Neural crest cell (in vitro differentiated cells): ENCODE measurements at regions not wholly inside any gene's neighbourhood (a gene's known extent, or its start where the extent isn't known, plus 50 kb on each side); places are given as distances from the start of the nearest gene placed in this dataset.

Experiments used
- DNase-seq: peaks from one replicate; pipeline ENCODE4 v3.0.0; 2021; ENCODE audit warnings: low read depth, mixed read lengths, low spot score
- H3K27ac Mint-ChIP-seq: one replicate; pipeline ENCODE4 v1.8.0; 2021; ENCODE audit warnings: mild to moderate bottlenecking, mixed read lengths; ENCODE audit not compliant: unreplicated experiment
- H3K27me3 Mint-ChIP-seq: 2 replicates; pipeline ENCODE4 v1.8.0; 2021; ENCODE audit warnings: low read depth, mild to moderate bottlenecking, mixed read lengths
- H3K36me3 Mint-ChIP-seq: 2 replicates; pipeline ENCODE4 v1.8.0; 2021; ENCODE audit warnings: low read depth, mild to moderate bottlenecking, mixed read lengths
- H3K4me1 Mint-ChIP-seq: 2 replicates; pipeline ENCODE4 v1.8.0; 2021; ENCODE audit warnings: mixed read lengths
- H3K4me3 Mint-ChIP-seq: one replicate; pipeline ENCODE4 v1.8.0; 2021; ENCODE audit warnings: mild to moderate bottlenecking, mixed read lengths
- H3K9me3 Mint-ChIP-seq: 2 replicates; pipeline ENCODE4 v1.8.0; 2021; ENCODE audit warnings: mixed read lengths
- CTCF ChIP-seq: fragments of 200-600 bp; sonication (generic); conservative IDR thresholded peaks from 2 replicates; pipeline ENCODE4 v1.5.0; 2021; ENCODE audit warnings: antibody characterized with exemption, mild to moderate bottlenecking

- no peaks in the 10 kb centered on the region for H3K9me3 Mint-ChIP-seq
- H3K4me3 Mint-ChIP-seq, result no peak overlapping the region
- no peak for DNase-seq
- no peaks in the 10 kb centered on the region for H3K27me3 Mint-ChIP-seq
- no peak overlapping the region for H3K27ac Mint-ChIP-seq
- no peak for TF ChIP-seq CTCF
- peaks cover 5% of the 10 kb centered on the region for H3K4me1 Mint-ChIP-seq
- H3K36me3 Mint-ChIP-seq, result no peaks in the 10 kb centered on the region
Observed at GRCh38 chrX:42606591-42606990, 171.4 kb downstream of the PPP1R2C start.

DNA sequence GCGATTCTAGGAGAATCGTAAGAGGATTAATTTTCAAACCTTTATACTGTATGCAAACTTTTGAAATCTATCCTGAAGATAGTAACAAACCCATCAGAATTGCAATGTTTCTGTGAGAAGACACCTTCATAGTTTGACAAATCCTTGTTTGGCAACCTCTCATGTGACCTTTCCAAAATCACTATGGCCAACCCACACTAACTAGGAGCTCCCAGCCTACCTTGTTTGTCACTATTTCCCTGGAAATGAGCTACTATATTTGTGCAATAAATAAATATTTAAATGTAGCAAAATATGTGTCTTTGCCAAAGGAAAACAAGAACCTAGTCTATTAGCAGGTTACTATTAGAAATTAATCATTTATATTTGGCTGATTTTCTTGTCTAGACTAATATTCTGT lies 173.7 kb downstream of the PPP1R2C start:
- no peak for TF ChIP-seq CTCF
- no peak for DNase-seq
- Mint-ChIP-seq H3K36me3 (no peaks in the 10 kb centered on the region), H3K27me3 (no peaks in the 10 kb centered on the region), H3K4me3 (no peak overlapping the region), H3K27ac (no peak overlapping the region), H3K9me3 (no peaks in the 10 kb centered on the region), H3K4me1 (peaks cover 5% of the 10 kb centered on the region)

DNA sequence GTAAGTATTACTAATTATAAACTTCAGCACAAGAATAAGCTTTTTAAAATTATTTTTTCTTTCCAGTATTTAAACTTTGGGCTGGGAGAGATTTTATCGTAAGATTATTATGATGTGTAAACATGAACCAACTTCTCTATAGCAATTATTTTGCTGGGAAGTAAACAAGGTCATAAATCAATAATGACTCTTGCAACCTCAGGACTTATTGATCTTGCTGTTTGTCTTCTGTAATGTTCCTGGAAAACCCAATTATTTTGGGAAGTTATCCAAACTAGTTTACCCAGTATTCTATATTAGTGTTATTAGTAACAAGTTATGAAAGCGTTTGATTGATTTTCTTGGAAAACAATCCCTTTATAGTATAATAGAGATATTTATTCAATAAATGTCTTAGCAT lies 174.9 kb downstream of the PPP1R2C start:
- Mint-ChIP-seq H3K4me1 (peaks cover 5% of the 10 kb centered on the region), H3K27ac (no peak overlapping the region), H3K36me3 (no peaks in the 10 kb centered on the region), H3K4me3 (no peak overlapping the region), H3K27me3 (no peaks in the 10 kb centered on the region), H3K9me3 (no peaks in the 10 kb centered on the region)
- no peak for DNase-seq
- TF ChIP-seq CTCF, result no peak

DNA sequence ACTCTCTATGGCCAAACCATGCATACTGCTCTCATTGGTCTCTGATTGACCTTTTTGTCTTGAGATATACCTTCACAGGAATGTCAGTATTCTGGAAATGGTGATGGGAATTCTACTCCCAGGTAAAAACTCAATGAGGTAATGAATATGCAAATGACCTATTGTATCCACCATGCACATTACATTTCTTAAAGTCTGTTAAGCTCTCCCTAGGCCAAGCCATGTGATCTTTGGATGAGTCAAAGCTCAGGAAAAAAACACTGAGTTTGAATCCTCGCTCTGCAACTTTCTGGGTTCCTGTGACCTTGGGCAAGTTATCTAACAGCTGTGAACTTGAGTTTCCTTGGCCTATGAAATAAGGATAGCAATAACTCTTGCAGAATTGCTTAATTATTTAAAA lies 175.4 kb downstream of the PPP1R2C start:
- Mint-ChIP-seq H3K27ac (no peak overlapping the region), H3K9me3 (no peaks in the 10 kb centered on the region), H3K27me3 (no peaks in the 10 kb centered on the region), H3K36me3 (no peaks in the 10 kb centered on the region), H3K4me1 (peaks cover 6% of the 10 kb centered on the region), H3K4me3 (no peak overlapping the region)
- no peak for DNase-seq
- TF ChIP-seq CTCF, result no peak

- H3K36me3 Mint-ChIP-seq, result no peaks in the 10 kb centered on the region
- no peak overlapping the region for H3K27ac Mint-ChIP-seq
- DNase-seq, result no peak
- H3K27me3 Mint-ChIP-seq, result no peaks in the 10 kb centered on the region
- H3K4me1 Mint-ChIP-seq, result peaks cover 10% of the 10 kb centered on the region
- no peak overlapping the region for H3K4me3 Mint-ChIP-seq
- TF ChIP-seq CTCF, result no peak
- no peaks in the 10 kb centered on the region for H3K9me3 Mint-ChIP-seq
Observed at GRCh38 chrX:42602136-42602535, 175.8 kb downstream of the PPP1R2C start.

DNA sequence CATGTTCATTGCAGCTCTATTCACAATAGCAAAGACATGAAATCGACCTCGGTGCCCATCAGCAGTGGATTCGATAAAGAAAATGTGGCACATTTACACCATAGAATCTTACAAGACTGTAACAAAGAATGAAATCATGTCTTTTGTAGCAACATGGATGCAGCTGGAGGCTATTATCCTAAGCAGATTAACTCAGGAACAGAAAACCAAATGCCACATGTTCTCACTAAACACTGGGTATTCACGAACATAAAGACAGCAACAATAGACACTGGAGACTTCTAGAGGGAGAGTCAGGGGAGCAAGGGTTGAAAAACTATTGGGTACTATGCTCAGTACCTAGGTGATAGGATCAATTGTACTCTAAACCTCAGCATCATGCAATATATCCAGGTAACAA lies 180.5 kb downstream of the PPP1R2C start:
- Mint-ChIP-seq H3K27me3 (no peaks in the 10 kb centered on the region), H3K27ac (no peak overlapping the region), H3K4me1 (peaks cover 5% of the 10 kb centered on the region), H3K4me3 (no peak overlapping the region), H3K9me3 (no peaks in the 10 kb centered on the region), H3K36me3 (no peaks in the 10 kb centered on the region)
- no peak for TF ChIP-seq CTCF
- DNase-seq, result no peak
